GM23248 (cell line): ENCODE measurements at regions not wholly inside any gene's neighbourhood (a gene's known extent, or its start where the extent isn't known, plus 50 kb on each side); places are given as distances from the start of the nearest gene placed in this dataset.

ENCODE experiments used
- DNase-seq: peaks from one replicate; pipeline ENCODE4 v3.0.0-alpha.2; 2015
- H2AFZ ChIP-seq: fragments of 200-600 bp; sonication (generic); 2 replicates; pipeline ENCODE4 v1.6.1; 2016; ENCODE audit warnings: antibody characterized with exemption
- H3F3A ChIP-seq: fragments of 200-600 bp; sonication (generic); 2 replicates; pipeline ENCODE4 v1.6.1; 2016; ENCODE audit warnings: mild to moderate bottlenecking, antibody characterized with exemption, mixed run types; ENCODE audit not compliant: insufficient read depth
- H3K27ac ChIP-seq: fragments of 200-600 bp; sonication (generic); 2 replicates; pipeline ENCODE4 v1.5.1; 2016; ENCODE audit warnings: mild to moderate bottlenecking
- H3K27me3 ChIP-seq: fragments of 200-600 bp; sonication (generic); replicated peaks from 2 replicates; pipeline ENCODE4 v1.6.1; 2016; ENCODE audit warnings: mild to moderate bottlenecking; ENCODE audit not compliant: insufficient read depth
- H3K36me3 ChIP-seq: fragments of 200-600 bp; sonication (generic); 2 replicates; pipeline ENCODE4 v1.6.1; 2016; ENCODE audit warnings: low read depth, mild to moderate bottlenecking
- H3K4me1 ChIP-seq: fragments of 200-600 bp; sonication (generic); 2 replicates; pipeline ENCODE4 v1.6.1; 2016; ENCODE audit warnings: mild to moderate bottlenecking; ENCODE audit not compliant: insufficient read depth
- H3K4me2 ChIP-seq: fragments of 200-600 bp; sonication (generic); one replicate; pipeline ENCODE4 v1.6.1; 2016; ENCODE audit warnings: mild to moderate bottlenecking; ENCODE audit not compliant: unreplicated experiment
- H3K4me3 ChIP-seq: fragments of 200-600 bp; sonication (generic); 2 replicates; pipeline ENCODE4 v1.5.1; 2016; ENCODE audit warnings: mild to moderate bottlenecking
- H3K79me2 ChIP-seq: fragments of 200-600 bp; sonication (generic); 2 replicates; pipeline ENCODE4 v1.6.1; 2016; ENCODE audit warnings: mild to moderate bottlenecking; ENCODE audit not compliant: insufficient read depth
- H3K9ac ChIP-seq: fragments of 200-600 bp; sonication (generic); 2 replicates; pipeline ENCODE4 v1.6.1; 2016; ENCODE audit warnings: mild to moderate bottlenecking
- H3K9me2 ChIP-seq: fragments of 200-600 bp; sonication (generic); 2 replicates; pipeline ENCODE4 v1.6.1; 2016; ENCODE audit warnings: mixed run types, mild to moderate bottlenecking, moderate library complexity; ENCODE audit not compliant: insufficient read depth
- H3K9me3 ChIP-seq: fragments of 200-600 bp; sonication (generic); one replicate; pipeline ENCODE4 v1.6.1; 2017; ENCODE audit warnings: low read depth
- H4K20me1 ChIP-seq: fragments of 200-600 bp; sonication (generic); 2 replicates; pipeline ENCODE4 v1.6.0; 2016; ENCODE audit not compliant: insufficient read depth
- EZH2 ChIP-seq: fragments of 200-600 bp; sonication (generic); IDR thresholded peaks from 2 replicates; pipeline ENCODE4 v1.6.1; 2018; ENCODE audit warnings: antibody characterized with exemption, mild to moderate bottlenecking; ENCODE audit not compliant: insufficient read depth, poor library complexity, severe bottlenecking
- EZH2phosphoT487 ChIP-seq: fragments of 200-600 bp; sonication (generic); IDR thresholded peaks from 2 replicates; pipeline ENCODE4 v1.6.1; 2018; ENCODE audit warnings: antibody characterized with exemption, moderate library complexity, mild to moderate bottlenecking, low read depth; ENCODE audit not compliant: insufficient read depth
- WGBS, 2 experiments: methylation state at CpG; one replicate each; pipeline ENCODE4 v1.1.6; 2015 to 2017; ENCODE audit warnings: low lambda C conversion rate in 2 of 2, low coverage in 1 of 2; ENCODE audit errors: missing lambda C conversion rate in 2 of 2; 5-methylcytosine and 5-hydroxymethylcytosine counted together
- in situ Hi-C: fragments of 300-500 bp; cut with MboI; formaldehyde crosslinking; loops from 2 replicates; pipeline ENCODE4 v1.15.0; 2020

DNA sequence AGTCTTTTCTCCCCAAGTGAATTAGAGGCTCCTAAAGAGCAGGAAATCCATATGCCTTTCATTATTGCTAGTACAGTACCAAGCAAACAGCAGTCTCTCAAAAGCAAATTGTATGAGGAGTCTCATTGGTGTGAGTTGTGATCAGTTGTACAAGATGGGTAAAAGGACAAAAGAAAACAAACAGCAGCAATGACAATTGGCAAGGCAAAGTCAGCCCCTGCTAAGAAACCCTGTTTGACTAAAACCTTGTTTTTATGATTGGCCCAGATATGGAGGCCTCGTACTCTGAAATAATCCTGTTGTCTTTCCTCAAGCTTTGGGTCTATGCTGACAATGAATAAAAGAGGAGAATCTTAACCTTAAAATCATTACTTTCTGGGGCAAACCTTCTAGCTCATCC, 69.8 kb downstream of the FOXD1 start:
- TF ChIP-seq EZH2 (no peak), EZH2phosphoT487 (no peak)
- no peaks in the 10 kb centered on the region for H3K36me3 ChIP-seq
- no peaks in the 10 kb centered on the region for H3K79me2 ChIP-seq
- peaks cover 31% of the 10 kb centered on the region for H3F3A ChIP-seq
- H3K9me2 ChIP-seq: no peaks in the 10 kb centered on the region
- no peaks in the 10 kb centered on the region for H3K27me3 ChIP-seq
- in situ Hi-C loops: no loop called here
- DNase-seq: no peak
- H3K4me3 ChIP-seq: no peak overlapping the region
- H3K4me2 ChIP-seq: no peak overlapping the region
- H4K20me1 ChIP-seq: no peaks in the 10 kb centered on the region
- H3K27ac ChIP-seq: no peak overlapping the region
- H2AFZ ChIP-seq: no peak overlapping the region
- H3K9me3 ChIP-seq: no peaks in the 10 kb centered on the region
- no peak overlapping the region for H3K9ac ChIP-seq
- H3K4me1 ChIP-seq: peaks cover 32% of the 10 kb centered on the region
- WGBS, 2 experiments: 93 to 96% methylated on average over 1 of the region's 1 CpG

DNA sequence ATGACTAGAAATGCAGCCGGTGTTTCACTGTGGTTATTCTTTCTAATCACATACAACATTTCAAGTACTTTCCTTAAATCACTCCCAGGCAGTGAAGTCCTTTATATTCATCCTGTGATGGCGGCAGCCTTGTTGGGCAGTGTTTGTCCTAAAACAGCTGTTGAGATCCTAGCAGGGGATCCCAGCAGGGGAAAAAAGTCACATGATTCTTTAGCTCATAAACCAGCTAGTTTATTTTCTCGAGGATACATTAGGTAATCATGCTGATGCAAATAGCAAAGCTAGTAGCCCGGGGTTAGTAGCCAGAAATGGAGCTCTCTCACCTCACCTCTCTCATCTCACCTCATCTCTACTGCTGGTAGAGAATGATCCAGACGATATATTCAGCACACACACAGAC, 70.5 kb downstream of the FOXD1 start:
- Histone ChIP-seq H3K9me3 (no peaks in the 10 kb centered on the region), H2AFZ (no peak overlapping the region), H3K9ac (no peak overlapping the region), H3K4me2 (no peak overlapping the region), H3K9me2 (no peaks in the 10 kb centered on the region), H4K20me1 (no peaks in the 10 kb centered on the region), H3F3A (peaks cover 37% of the 10 kb centered on the region), H3K27me3 (no peaks in the 10 kb centered on the region), H3K79me2 (no peaks in the 10 kb centered on the region), H3K36me3 (no peaks in the 10 kb centered on the region), H3K4me1 (peaks cover 35% of the 10 kb centered on the region), H3K27ac (no peak overlapping the region), H3K4me3 (no peak overlapping the region)
- TF ChIP-seq EZH2phosphoT487 (no peak), EZH2 (no peak)
- in situ Hi-C loops: no loop called here
- no peak for DNase-seq
- WGBS, 2 experiments: 76 to 82% methylated on average over 5 of the region's 5 CpGs

DNA sequence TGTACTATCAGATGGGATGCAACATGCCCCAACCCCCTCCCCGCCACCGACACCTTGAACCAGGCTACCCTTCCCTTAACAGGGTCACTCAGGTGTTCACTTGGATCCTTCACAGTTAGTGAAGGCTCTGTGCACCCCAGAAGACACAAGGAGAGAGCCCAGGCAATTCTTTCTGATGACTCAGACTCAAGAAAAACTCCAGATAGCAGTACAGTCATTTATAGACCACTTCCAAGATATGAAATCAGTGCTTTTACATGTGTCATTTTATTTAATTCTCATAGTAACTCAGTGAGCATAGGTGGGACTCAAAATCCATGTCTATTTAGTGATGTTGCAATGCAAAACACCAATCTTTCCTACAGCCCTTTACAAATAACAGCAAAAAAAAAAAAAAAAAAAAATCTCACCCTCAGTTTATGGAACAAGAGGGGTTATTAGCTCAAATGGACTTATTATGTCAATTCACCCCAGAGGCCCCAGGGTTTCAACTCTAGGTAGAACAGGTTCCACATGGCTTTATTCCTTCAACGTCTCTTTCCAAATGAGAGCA, 71.9 kb downstream of the FOXD1 start:
- H3K9ac ChIP-seq: no peak overlapping the region
- H3K4me3 ChIP-seq: no peak overlapping the region
- 95 to 96% methylated on average over 3 of the region's 3 CpGs for WGBS, 2 experiments
- in situ Hi-C loops: no loop called here
- no peaks in the 10 kb centered on the region for H3K79me2 ChIP-seq
- H3K4me1 ChIP-seq: peaks cover 44% of the 10 kb centered on the region
- H4K20me1 ChIP-seq: no peaks in the 10 kb centered on the region
- no peaks in the 10 kb centered on the region for H3K9me3 ChIP-seq
- no peak overlapping the region for H3K4me2 ChIP-seq
- H2AFZ ChIP-seq: no peak overlapping the region
- H3K36me3 ChIP-seq: no peaks in the 10 kb centered on the region
- H3K27ac ChIP-seq: no peak overlapping the region
- H3K27me3 ChIP-seq: no peaks in the 10 kb centered on the region
- H3K9me2 ChIP-seq: no peaks in the 10 kb centered on the region
- peak; percentile 78 for DNase-seq
- TF ChIP-seq EZH2: no peak
- no peak for TF ChIP-seq EZH2phosphoT487
- peaks cover 45% of the 10 kb centered on the region for H3F3A ChIP-seq

DNA sequence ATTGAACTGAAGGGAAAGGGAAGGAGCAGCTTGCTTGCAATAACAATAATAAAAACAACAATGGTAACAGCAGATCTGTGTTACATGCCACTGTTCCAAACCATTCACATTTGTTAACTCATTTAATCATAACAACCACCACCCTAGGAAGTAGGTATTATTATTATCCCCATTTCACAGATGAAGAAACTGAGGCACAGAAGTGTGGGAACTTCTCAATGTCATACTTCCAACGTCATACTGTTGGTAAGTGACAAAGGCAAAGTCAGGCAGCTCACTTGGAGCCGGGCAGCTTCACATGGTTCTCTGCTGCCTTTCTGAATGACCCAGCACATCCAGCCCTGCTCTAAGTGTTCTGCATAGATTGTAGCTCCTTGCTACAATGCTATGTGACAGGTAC, 72.6 kb downstream of the FOXD1 start:
- TF ChIP-seq EZH2: no peak
- TF ChIP-seq EZH2phosphoT487: no peak
- Histone ChIP-seq H3K9me3 (no peaks in the 10 kb centered on the region), H3K4me3 (no peak overlapping the region), H3K4me1 (peaks cover 51% of the 10 kb centered on the region), H3K36me3 (no peaks in the 10 kb centered on the region), H3K27me3 (no peaks in the 10 kb centered on the region), H3K79me2 (no peaks in the 10 kb centered on the region), H3K4me2 (no peak overlapping the region), H3K9ac (no peak overlapping the region), H2AFZ (no peak overlapping the region), H3F3A (peaks cover 52% of the 10 kb centered on the region), H4K20me1 (no peaks in the 10 kb centered on the region), H3K27ac (no peak overlapping the region), H3K9me2 (no peaks in the 10 kb centered on the region)
- DNase-seq: no peak
- 100% methylated on average over 2 of the region's 2 CpGs for WGBS, 2 experiments
- in situ Hi-C loops: no loop called here

DNA sequence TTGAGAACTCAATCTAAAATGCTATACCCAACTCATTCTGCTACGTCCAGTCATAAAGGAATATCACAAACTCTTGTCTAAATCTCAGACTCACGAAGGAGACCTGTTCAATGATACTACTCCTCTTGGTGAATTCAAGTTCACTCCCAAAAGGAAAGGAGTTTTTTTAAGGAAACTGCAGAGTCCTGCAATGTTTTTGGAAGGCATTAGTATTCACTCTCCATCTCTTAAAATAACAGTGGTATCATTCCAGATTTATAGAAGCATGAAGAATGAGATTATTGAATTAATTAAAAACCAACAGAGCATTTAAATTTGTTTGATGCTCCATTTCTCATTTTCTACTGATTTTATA, 73.4 kb downstream of the FOXD1 start:
- Histone ChIP-seq H3K27me3 (no peaks in the 10 kb centered on the region), H2AFZ (no peak overlapping the region), H3K4me3 (no peak overlapping the region), H3K9me3 (no peaks in the 10 kb centered on the region), H3K79me2 (no peaks in the 10 kb centered on the region), H3K9ac (0 out of 2 replicates have a peak overlapping the region, but pooled peaks have one; percentile 0), H3K36me3 (no peaks in the 10 kb centered on the region), H3K27ac (peak overlapping the region; percentile 74), H4K20me1 (no peaks in the 10 kb centered on the region), H3F3A (peaks cover 60% of the 10 kb centered on the region), H3K4me1 (peaks cover 59% of the 10 kb centered on the region), H3K4me2 (peak overlapping the region; percentile 32), H3K9me2 (no peaks in the 10 kb centered on the region)
- 100% methylated on average over 2 of the region's 2 CpGs for WGBS, 2 experiments
- DNase-seq: no peak
- no peak for TF ChIP-seq EZH2
- no peak for TF ChIP-seq EZH2phosphoT487
- in situ Hi-C loops: no loop called here
